WTC11 (cell line): ENCODE measurements at regions not wholly inside any gene's neighbourhood (a gene's known extent, or its start where the extent isn't known, plus 50 kb on each side); places are given as distances from the start of the nearest gene placed in this dataset.

Experiments
- CREB1 ChIP-seq: sonication (generic); formaldehyde crosslinking; IDR thresholded peaks from 2 replicates; pipeline ENCODE4 v1.8.0; 2023; ENCODE audit warnings: mild to moderate bottlenecking, missing genetic modification reagents
- CTCF ChIP-seq: fragments of 200-600 bp; IDR thresholded peaks from 2 replicates; pipeline ENCODE4 v1.8.0; 2022; ENCODE audit warnings: antibody characterized with exemption
- ESRRA ChIP-seq: sonication (generic); formaldehyde crosslinking; IDR thresholded peaks from 2 replicates; pipeline ENCODE4 v1.8.1; 2022; ENCODE audit warnings: mild to moderate bottlenecking, missing genetic modification reagents, borderline replicate concordance
- HMGXB4 ChIP-seq: sonication (generic); formaldehyde crosslinking; IDR thresholded peaks from 2 replicates; pipeline ENCODE4 v1.8.1; 2023; ENCODE audit warnings: mild to moderate bottlenecking, moderate library complexity, missing genetic modification reagents
- IRF1 ChIP-seq: sonication (generic); formaldehyde crosslinking; IDR thresholded peaks from 2 replicates; pipeline ENCODE4 v1.8.0; 2023; ENCODE audit warnings: missing genetic modification reagents

- no peak for TF ChIP-seq CTCF
- no peak for TF ChIP-seq CREB1 (CRISPR knock-in tag)
- TF ChIP-seq HMGXB4: no peak
- no peak for TF ChIP-seq ESRRA (CRISPR knock-in tag)
- no peak for TF ChIP-seq IRF1 (CRISPR knock-in tag)
Measured at GRCh38 chr1:234732260-234732659, 122.3 kb upstream of the IRF2BP2 start.
